ENCODE measurements at regions not wholly inside any gene's neighbourhood (a gene's known extent, or its start where the extent isn't known, plus 50 kb on each side); places are given as distances from the start of the nearest gene placed in this dataset.

GRCh38 chr12:5195244-5195643 is 151.6 kb downstream of the KCNA5 start:
- TF ChIP-seq, protein P1, sequence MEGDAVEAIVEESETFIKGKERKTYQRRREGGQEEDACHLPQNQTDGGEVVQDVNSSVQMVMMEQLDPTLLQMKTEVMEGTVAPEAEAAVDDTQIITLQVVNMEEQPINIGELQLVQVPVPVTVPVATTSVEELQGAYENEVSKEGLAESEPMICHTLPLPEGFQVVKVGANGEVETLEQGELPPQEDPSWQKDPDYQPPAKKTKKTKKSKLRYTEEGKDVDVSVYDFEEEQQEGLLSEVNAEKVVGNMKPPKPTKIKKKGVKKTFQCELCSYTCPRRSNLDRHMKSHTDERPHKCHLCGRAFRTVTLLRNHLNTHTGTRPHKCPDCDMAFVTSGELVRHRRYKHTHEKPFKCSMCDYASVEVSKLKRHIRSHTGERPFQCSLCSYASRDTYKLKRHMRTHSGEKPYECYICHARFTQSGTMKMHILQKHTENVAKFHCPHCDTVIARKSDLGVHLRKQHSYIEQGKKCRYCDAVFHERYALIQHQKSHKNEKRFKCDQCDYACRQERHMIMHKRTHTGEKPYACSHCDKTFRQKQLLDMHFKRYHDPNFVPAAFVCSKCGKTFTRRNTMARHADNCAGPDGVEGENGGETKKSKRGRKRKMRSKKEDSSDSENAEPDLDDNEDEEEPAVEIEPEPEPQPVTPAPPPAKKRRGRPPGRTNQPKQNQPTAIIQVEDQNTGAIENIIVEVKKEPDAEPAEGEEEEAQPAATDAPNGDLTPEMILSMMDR (IDR thresholded peaks at IDR 0.05; ENCODE audit: insufficient read depth, low read length, poor library complexity, severe bottlenecking) = no peak
- no peak for DNase-seq (ENCODE audit: extremely low read depth, insufficient read length)
- no peaks in the 10 kb centered on the region; the same call in 1 of the 2 replicates for H3K27me3 ChIP-seq (replicated peaks; ENCODE audit: control insufficient read depth, insufficient read depth, low read length)

GRCh38 chr12:5195691-5196090 is 152.0 kb downstream of the KCNA5 start:
- H3K36me3 ChIP-seq (ENCODE audit: control insufficient read depth, insufficient read depth, low read length) = no peaks in the 10 kb centered on the region
- H3K4me3 ChIP-seq (replicated peaks; ENCODE audit: low read depth, low read length) = no peak overlapping the region
- H3K27me3 ChIP-seq (replicated peaks; ENCODE audit: control insufficient read depth, insufficient read depth, low read length) = no peaks in the 10 kb centered on the region; the same call in 1 of the 2 replicates
- no peak for DNase-seq (ENCODE audit: extremely low read depth, insufficient read length)
- TF ChIP-seq, protein P1 (IDR thresholded peaks at IDR 0.05; ENCODE audit: insufficient read depth, low read length, poor library complexity, severe bottlenecking) = no peak

More at GRCh38 chr12:5195244-5195643, 151.6 kb downstream of the KCNA5 start:
- Histone ChIP-seq H3K4me3 (replicated peaks; ENCODE audit: low read depth, low read length) (no peak overlapping the region), H3K36me3 (ENCODE audit: control insufficient read depth, insufficient read depth, low read length) (no peaks in the 10 kb centered on the region)

DNA sequence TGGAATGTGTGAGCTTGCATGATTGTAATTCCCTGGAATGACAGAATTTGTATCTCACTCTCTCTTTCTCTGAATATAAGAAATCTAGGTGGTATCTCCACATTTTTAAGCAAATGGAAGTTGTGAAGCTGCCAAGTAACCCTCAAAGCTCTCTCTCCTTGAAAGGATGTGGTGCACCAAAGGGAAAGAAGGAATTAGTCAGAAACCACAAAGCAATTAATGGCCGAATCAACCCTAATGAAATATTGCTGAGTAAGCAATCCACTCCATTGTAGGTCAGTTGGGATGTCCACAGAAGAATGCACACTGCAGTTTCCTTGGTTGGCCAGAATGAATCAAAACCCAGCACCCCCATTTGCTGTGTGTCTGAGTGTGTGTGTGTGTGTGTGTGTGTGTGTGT is 153.5 kb downstream of the KCNA5 start:
- Histone ChIP-seq H3K36me3 (ENCODE audit: control insufficient read depth, insufficient read depth, low read length) (no peaks in the 10 kb centered on the region), H3K27me3 (replicated peaks; ENCODE audit: control insufficient read depth, insufficient read depth, low read length) (peaks cover 2% of the 10 kb centered on the region; the same call in 1 of the 2 replicates), H3K4me3 (replicated peaks; ENCODE audit: low read depth, low read length) (no peak overlapping the region)
- DNase-seq (ENCODE audit: extremely low read depth, insufficient read length) = no peak
- TF ChIP-seq, protein P1 (IDR thresholded peaks at IDR 0.05; ENCODE audit: insufficient read depth, low read length, poor library complexity, severe bottlenecking) = no peak

DNA sequence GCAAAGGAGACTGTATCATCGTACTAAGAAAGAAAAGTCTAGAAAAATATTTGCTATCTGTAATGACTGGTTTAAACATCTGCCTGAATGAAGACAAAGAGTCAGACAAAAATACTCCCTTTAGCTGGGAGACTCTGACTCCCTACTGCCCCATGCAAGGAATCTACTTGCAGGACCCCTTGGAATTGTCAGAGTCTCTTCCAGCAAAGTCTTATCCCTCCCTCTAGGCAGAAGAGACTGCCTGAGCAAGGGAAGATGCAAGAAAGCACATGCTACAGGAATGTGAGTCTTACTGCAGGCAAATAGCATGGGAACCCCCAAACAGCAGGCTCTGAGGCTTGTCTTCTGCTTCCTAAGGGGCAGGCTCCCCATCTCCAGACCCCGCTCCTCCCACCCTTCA is 154.0 kb downstream of the KCNA5 start:
- Histone ChIP-seq H3K4me3 (replicated peaks; ENCODE audit: low read depth, low read length) (no peak overlapping the region), H3K27me3 (replicated peaks; ENCODE audit: control insufficient read depth, insufficient read depth, low read length) (peaks cover 2% of the 10 kb centered on the region; the same call in 1 of the 2 replicates), H3K36me3 (ENCODE audit: control insufficient read depth, insufficient read depth, low read length) (no peaks in the 10 kb centered on the region)
- TF ChIP-seq, protein P1 (IDR thresholded peaks at IDR 0.05; ENCODE audit: insufficient read depth, low read length, poor library complexity, severe bottlenecking) = no peak
- DNase-seq (ENCODE audit: extremely low read depth, insufficient read length) = no peak

- Histone ChIP-seq H3K36me3 (ENCODE audit: control insufficient read depth, insufficient read depth, low read length) (no peaks in the 10 kb centered on the region), H3K4me3 (replicated peaks; ENCODE audit: low read depth, low read length) (no peak overlapping the region), H3K27me3 (replicated peaks; ENCODE audit: control insufficient read depth, insufficient read depth, low read length) (peaks cover 2% of the 10 kb centered on the region; the same call in 1 of the 2 replicates)
- peak; percentile 18 for DNase-seq (ENCODE audit: extremely low read depth, insufficient read length)
- TF ChIP-seq, protein P1 (IDR thresholded peaks at IDR 0.05; ENCODE audit: insufficient read depth, low read length, poor library complexity, severe bottlenecking) = peak; percentile 77
Measured at GRCh38 chr12:5200278-5201087, 156.8 kb downstream of the KCNA5 start.

Measured in GM06990 (cell line).